BE2C (cell line): ENCODE measurements at regions not wholly inside any gene's neighbourhood (a gene's known extent, or its start where the extent isn't known, plus 50 kb on each side); places are given as distances from the start of the nearest gene placed in this dataset.

Source experiments
- DNase-seq: peaks from one replicate; pipeline ENCODE4 v3.0.0-alpha.2; 2020
- H3K27me3 ChIP-seq: fragments of 250-450 bp; sonication (Bioruptor Pico); 2 replicates; pipeline ENCODE4 v1.5.1; 2020; ENCODE audit warnings: mild to moderate bottlenecking
- H3K36me3 ChIP-seq: fragments of 250-450 bp; sonication (Bioruptor Pico); 2 replicates; pipeline ENCODE4 v1.5.1; 2020; ENCODE audit warnings: mild to moderate bottlenecking
- H3K4me1 ChIP-seq: fragments of 250-450 bp; sonication (Bioruptor Pico); 2 replicates; pipeline ENCODE4 v1.5.1; 2020
- H3K4me3 ChIP-seq: 2 replicates; pipeline ENCODE4 v1.5.1; 2011; ENCODE audit warnings: low read depth, low read length
- H3K9me3 ChIP-seq: fragments of 250-450 bp; sonication (Bioruptor Pico); 2 replicates; pipeline ENCODE4 v1.5.1; 2020
- TF ChIP-seq, protein P1 (sequence below): IDR thresholded peaks from 2 replicates; pipeline ENCODE4 v1.5.1; 2012; ENCODE audit warnings: mild to moderate bottlenecking, low read depth, low read length

DNA sequence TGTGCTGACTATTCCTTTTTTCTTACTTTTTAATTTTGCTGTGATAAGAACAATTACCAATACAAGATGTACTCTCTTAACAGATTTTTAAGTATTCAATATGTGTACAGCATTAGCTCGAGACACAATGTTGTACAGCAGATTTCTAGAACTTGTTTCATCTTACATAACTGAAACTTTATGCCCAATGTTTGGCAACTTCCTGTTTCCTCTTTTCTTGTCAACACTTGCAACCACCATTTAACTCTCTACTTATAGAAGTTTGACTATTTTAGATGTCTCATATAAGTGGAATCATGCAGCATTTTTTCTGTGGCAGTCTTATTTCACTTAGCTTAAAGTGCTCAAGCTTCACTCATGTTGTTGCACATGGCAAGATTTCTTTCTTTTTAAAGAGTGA, 1426.8 kb downstream of the SLITRK5 start:
- Histone ChIP-seq H3K4me1 (no peaks in the 10 kb centered on the region), H3K27me3 (no peaks in the 10 kb centered on the region)
- DNase-seq: no peak

DNA sequence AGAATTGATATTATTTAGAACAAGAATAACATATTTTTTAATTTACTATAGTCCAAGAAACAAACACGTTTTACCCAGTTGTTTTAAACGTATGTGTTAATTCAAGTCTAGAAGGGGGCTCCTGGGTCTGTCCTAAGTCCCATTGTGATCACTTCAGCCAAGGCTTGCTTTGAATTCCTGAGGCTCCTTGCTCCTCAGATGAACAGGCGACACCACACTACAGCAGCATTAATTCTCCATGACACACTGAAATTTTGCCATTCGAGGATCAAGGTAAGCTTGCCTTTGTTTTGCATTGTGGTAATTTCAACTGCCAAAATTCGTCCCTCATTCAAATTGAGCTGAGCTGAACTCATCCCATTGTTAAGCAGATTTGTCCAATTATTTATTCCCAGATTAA, 1442.6 kb downstream of the SLITRK5 start:
- Histone ChIP-seq H3K27me3 (no peaks in the 10 kb centered on the region), H3K4me3 (no peak overlapping the region), H3K36me3 (no peaks in the 10 kb centered on the region), H3K4me1 (no peaks in the 10 kb centered on the region), H3K9me3 (no peaks in the 10 kb centered on the region)
- no peak for DNase-seq
- TF ChIP-seq, protein P1, sequence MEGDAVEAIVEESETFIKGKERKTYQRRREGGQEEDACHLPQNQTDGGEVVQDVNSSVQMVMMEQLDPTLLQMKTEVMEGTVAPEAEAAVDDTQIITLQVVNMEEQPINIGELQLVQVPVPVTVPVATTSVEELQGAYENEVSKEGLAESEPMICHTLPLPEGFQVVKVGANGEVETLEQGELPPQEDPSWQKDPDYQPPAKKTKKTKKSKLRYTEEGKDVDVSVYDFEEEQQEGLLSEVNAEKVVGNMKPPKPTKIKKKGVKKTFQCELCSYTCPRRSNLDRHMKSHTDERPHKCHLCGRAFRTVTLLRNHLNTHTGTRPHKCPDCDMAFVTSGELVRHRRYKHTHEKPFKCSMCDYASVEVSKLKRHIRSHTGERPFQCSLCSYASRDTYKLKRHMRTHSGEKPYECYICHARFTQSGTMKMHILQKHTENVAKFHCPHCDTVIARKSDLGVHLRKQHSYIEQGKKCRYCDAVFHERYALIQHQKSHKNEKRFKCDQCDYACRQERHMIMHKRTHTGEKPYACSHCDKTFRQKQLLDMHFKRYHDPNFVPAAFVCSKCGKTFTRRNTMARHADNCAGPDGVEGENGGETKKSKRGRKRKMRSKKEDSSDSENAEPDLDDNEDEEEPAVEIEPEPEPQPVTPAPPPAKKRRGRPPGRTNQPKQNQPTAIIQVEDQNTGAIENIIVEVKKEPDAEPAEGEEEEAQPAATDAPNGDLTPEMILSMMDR: no peak

More for the DNA sequence above, 1426.8 kb downstream of the SLITRK5 start:
- Histone ChIP-seq H3K36me3 (no peaks in the 10 kb centered on the region), H3K9me3 (no peaks in the 10 kb centered on the region), H3K4me3 (no peak overlapping the region)
- TF ChIP-seq, protein P1: no peak

DNA sequence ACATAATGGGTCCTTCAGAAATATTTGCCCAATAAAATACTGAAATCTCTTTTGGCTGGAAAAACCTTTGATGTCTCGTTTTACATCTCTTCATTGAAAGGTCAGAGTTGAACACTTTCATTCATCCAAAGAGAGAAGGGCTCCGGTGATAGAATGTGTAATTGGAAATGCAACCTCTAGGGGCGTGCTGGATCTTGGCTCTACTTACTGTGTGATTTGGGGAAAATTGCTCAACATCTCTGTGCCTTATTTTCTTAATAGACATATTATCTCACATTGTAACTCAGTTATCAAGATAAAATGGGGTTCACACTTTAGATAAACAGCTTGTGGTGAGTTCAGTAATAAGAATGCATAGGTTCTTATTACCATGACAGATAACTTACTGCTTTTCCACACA, 1444.1 kb downstream of the SLITRK5 start:
- no peaks in the 10 kb centered on the region for H3K4me1 ChIP-seq
- no peaks in the 10 kb centered on the region for H3K9me3 ChIP-seq
- H3K27me3 ChIP-seq: no peaks in the 10 kb centered on the region
- no peaks in the 10 kb centered on the region for H3K36me3 ChIP-seq
- no peak overlapping the region for H3K4me3 ChIP-seq
- TF ChIP-seq, protein P1: peak; percentile 38
- no peak for DNase-seq

DNA sequence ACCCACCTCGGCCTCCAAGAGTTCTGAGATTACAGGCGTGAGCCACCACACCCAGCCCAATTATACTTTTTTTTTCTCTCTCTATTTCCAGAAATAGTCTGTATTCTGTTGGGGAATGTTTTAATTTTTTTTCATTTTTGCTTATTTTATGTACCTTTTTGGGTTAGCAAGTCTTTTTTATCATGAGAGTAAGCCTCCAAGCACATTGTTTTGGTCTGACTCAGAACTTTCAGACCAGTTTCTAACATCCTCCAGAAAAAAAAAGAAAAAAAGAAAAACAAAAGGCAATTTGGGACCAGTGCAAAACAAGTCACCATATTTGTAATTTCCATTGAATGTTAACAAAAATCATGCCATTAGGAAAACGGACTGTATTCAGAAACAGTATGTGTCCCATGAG, 1465.5 kb downstream of the SLITRK5 start:
- no peaks in the 10 kb centered on the region for H3K9me3 ChIP-seq
- H3K27me3 ChIP-seq: no peaks in the 10 kb centered on the region
- DNase-seq: no peak
- TF ChIP-seq, protein P1: no peak
- H3K36me3 ChIP-seq: no peaks in the 10 kb centered on the region
- no peak overlapping the region for H3K4me3 ChIP-seq
- H3K4me1 ChIP-seq: no peaks in the 10 kb centered on the region

DNA sequence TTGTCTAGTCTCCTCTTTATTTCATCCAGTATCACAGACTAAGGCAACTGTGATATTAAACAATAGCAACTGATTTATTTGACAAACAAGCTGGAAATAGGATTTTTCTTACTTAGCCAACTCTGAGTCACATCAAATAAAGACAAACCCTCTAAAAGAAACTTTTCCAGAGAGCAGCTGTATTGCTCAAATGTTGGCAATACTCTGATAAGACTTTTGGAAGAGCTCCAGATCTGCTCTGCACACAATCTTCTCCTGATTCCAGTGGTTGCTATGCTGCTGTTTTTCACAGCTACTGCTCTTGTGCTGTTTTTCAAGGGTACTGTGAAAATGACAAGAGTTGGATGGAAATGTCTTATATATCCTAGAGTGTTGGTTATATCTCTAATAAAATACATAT, 1479.2 kb downstream of the SLITRK5 start:
- DNase-seq: no peak
- TF ChIP-seq, protein P1: no peak
- H3K9me3 ChIP-seq: no peaks in the 10 kb centered on the region
- H3K4me1 ChIP-seq: no peaks in the 10 kb centered on the region
- H3K4me3 ChIP-seq: no peak overlapping the region
- H3K27me3 ChIP-seq: no peaks in the 10 kb centered on the region
- no peaks in the 10 kb centered on the region for H3K36me3 ChIP-seq

DNA sequence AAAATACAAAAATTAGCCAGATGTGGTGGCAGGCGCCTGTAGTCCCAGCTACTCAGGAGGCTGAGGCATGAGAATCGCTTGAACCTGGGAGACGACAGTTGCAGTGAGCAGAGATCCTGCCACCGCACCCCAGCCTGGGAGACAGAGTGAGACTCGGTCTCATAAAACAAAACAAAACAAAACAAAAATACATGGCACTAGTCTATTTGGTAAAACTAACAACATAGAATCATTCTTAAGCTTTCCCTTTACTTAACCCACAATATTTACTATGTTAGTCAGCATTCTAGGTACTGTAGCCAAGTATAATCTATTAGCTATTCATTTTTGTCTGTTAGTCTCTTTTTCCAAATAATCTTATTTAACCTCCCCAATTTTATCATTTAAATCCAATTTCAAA, 1482.8 kb downstream of the SLITRK5 start:
- Histone ChIP-seq H3K9me3 (no peaks in the 10 kb centered on the region), H3K4me1 (no peaks in the 10 kb centered on the region), H3K4me3 (no peak overlapping the region), H3K36me3 (no peaks in the 10 kb centered on the region), H3K27me3 (no peaks in the 10 kb centered on the region)
- DNase-seq: no peak
- TF ChIP-seq, protein P1: no peak
